H9 (cell line): ENCODE measurements at regions not wholly inside any gene's neighbourhood (a gene's known extent, or its start where the extent isn't known, plus 50 kb on each side); places are given as distances from the start of the nearest gene placed in this dataset.

Experiments
- DNase-seq: peaks from one replicate; pipeline ENCODE4 v3.0.0-alpha.2; 2017
- H2AFZ ChIP-seq: one replicate; pipeline ENCODE4 v1.6.1; 2013; ENCODE audit warnings: mild to moderate bottlenecking, low read length, control low read depth, moderate library complexity
- H2AK5ac ChIP-seq: 2 replicates; pipeline ENCODE4 v1.6.1; 2013; ENCODE audit warnings: low read length, control low read depth, mixed read lengths; ENCODE audit not compliant: insufficient read length
- H2BK120ac ChIP-seq: one replicate; pipeline ENCODE4 v1.6.1; 2013; ENCODE audit warnings: low read depth, mild to moderate bottlenecking, low read length, control low read depth, inconsistent platforms; ENCODE audit not compliant: poor library complexity, severe bottlenecking
- H2BK12ac ChIP-seq: 2 replicates; pipeline ENCODE4 v1.6.1; 2013; ENCODE audit warnings: low read length, control low read depth, mixed read lengths, low read depth; ENCODE audit not compliant: insufficient read length
- H2BK15ac ChIP-seq: 2 replicates; pipeline ENCODE4 v1.6.1; 2013; ENCODE audit warnings: low read depth, low read length, control low read depth
- H2BK20ac ChIP-seq: one replicate; pipeline ENCODE4 v1.6.1; 2013; ENCODE audit warnings: low read depth, mild to moderate bottlenecking, low read length, control low read depth, inconsistent platforms; ENCODE audit not compliant: poor library complexity, severe bottlenecking
- H2BK5ac ChIP-seq: 2 replicates; pipeline ENCODE4 v1.6.1; 2013; ENCODE audit warnings: low read length, control low read depth, mixed read lengths; ENCODE audit not compliant: insufficient read length
- H3K14ac ChIP-seq: 2 replicates; pipeline ENCODE4 v1.6.1; 2013; ENCODE audit warnings: low read length, control low read depth; ENCODE audit not compliant: insufficient read depth
- H3K18ac ChIP-seq: 2 replicates; pipeline ENCODE4 v1.6.1; 2013; ENCODE audit warnings: low read depth, mild to moderate bottlenecking, mixed read lengths, low read length, control low read depth; ENCODE audit not compliant: insufficient read length
- H3K23ac ChIP-seq: 2 replicates; pipeline ENCODE4 v1.6.1; 2013; ENCODE audit warnings: low read length, control low read depth, mixed read lengths, low read depth; ENCODE audit not compliant: insufficient read length
- H3K23me2 ChIP-seq: 2 replicates; pipeline ENCODE4 v1.6.1; 2013; ENCODE audit warnings: low read depth, mild to moderate bottlenecking, mixed read lengths, low read length, control low read depth; ENCODE audit not compliant: insufficient read length, poor library complexity, severe bottlenecking
- H3K27ac ChIP-seq: 2 replicates; pipeline ENCODE4 v1.5.1; 2013; ENCODE audit warnings: low read length, control low read depth, mixed read lengths, low read depth; ENCODE audit not compliant: insufficient read length
- H3K27me3 ChIP-seq: 2 replicates; pipeline ENCODE4 v1.6.1; 2013; ENCODE audit warnings: low read length, control low read depth, inconsistent platforms; ENCODE audit not compliant: insufficient read depth
- H3K4ac ChIP-seq: 2 replicates; pipeline ENCODE4 v1.6.1; 2013; ENCODE audit warnings: low read depth, mild to moderate bottlenecking, control low read depth, inconsistent platforms, low read length, moderate library complexity
- H3K4me1 ChIP-seq: 2 replicates; pipeline ENCODE4 v1.6.1; 2013; ENCODE audit warnings: low read length, control low read depth, inconsistent platforms; ENCODE audit not compliant: insufficient read depth
- H3K4me2 ChIP-seq: 2 replicates; pipeline ENCODE4 v1.6.1; 2013; ENCODE audit warnings: low read length, control low read depth, mixed read lengths; ENCODE audit not compliant: insufficient read length, insufficient read depth
- H3K56ac ChIP-seq: 2 replicates; pipeline ENCODE4 v1.6.1; 2013; ENCODE audit warnings: low read depth, mild to moderate bottlenecking, mixed read lengths, low read length, control low read depth; ENCODE audit not compliant: insufficient read length
- H3K79me1 ChIP-seq: 2 replicates; pipeline ENCODE4 v1.6.1; 2013; ENCODE audit warnings: low read depth, mild to moderate bottlenecking, moderate library complexity, low read length, control low read depth, inconsistent platforms; ENCODE audit not compliant: insufficient read depth, poor library complexity, severe bottlenecking
- H3K79me2 ChIP-seq: 2 replicates; pipeline ENCODE4 v1.6.1; 2013; ENCODE audit warnings: low read length, control low read depth, inconsistent platforms; ENCODE audit not compliant: insufficient read depth
- H3K9ac ChIP-seq: 2 replicates; pipeline ENCODE4 v1.6.1; 2013; ENCODE audit warnings: low read length, control low read depth, mixed read lengths; ENCODE audit not compliant: insufficient read length; ENCODE audit errors: extremely low read depth
- H3K9me3 ChIP-seq: one replicate; pipeline ENCODE4 v1.6.1; 2013; ENCODE audit warnings: low read depth, low read length, inconsistent platforms; ENCODE audit not compliant: control insufficient read depth
- H3T11ph ChIP-seq: one replicate; pipeline ENCODE4 v1.6.1; 2013; ENCODE audit warnings: mild to moderate bottlenecking, low read length, control low read depth, inconsistent platforms
- H4K20me1 ChIP-seq: one replicate; pipeline ENCODE4 v1.6.1; 2013; ENCODE audit not compliant: control insufficient read depth, insufficient read length, insufficient read depth
- H4K5ac ChIP-seq: 2 replicates; pipeline ENCODE4 v1.6.1; 2013; ENCODE audit warnings: low read depth, mild to moderate bottlenecking, mixed read lengths, low read length, control low read depth; ENCODE audit not compliant: insufficient read length
- H4K8ac ChIP-seq: replicated peaks from 2 replicates; pipeline ENCODE4 v1.6.1; 2013; ENCODE audit warnings: low read length, control low read depth, mixed read lengths, low read depth; ENCODE audit not compliant: insufficient read length
- H4K91ac ChIP-seq: 2 replicates; pipeline ENCODE4 v1.6.1; 2013; ENCODE audit warnings: low read depth, mild to moderate bottlenecking, moderate library complexity, mixed read lengths, low read length, control low read depth; ENCODE audit not compliant: insufficient read length
- H3K27ac Mint-ChIP-seq, 3 experiments: 2 replicates in 2 of 3; 3 replicates in 1 of 3; pipeline ENCODE4 v1.8.0; 2020 to 2021; ENCODE audit warnings: mixed read lengths in 3 of 3, mild to moderate bottlenecking in 1 of 3, moderate library complexity in 1 of 3
- H3K27me3 Mint-ChIP-seq: 2 replicates; pipeline ENCODE4 v1.8.0; 2021; ENCODE audit warnings: low read depth, mild to moderate bottlenecking, moderate library complexity, mixed read lengths
- H3K36me3 Mint-ChIP-seq, 3 experiments: 2 replicates in 2 of 3; 3 replicates in 1 of 3; pipeline ENCODE4 v1.8.0; 2020 to 2021; ENCODE audit warnings: low read depth in 3 of 3, mixed read lengths in 3 of 3; ENCODE audit not compliant: insufficient read depth in 1 of 3
- H3K4me1 Mint-ChIP-seq, 2 experiments: 2 replicates each; pipeline ENCODE4 v1.8.0; 2020; ENCODE audit warnings: mixed read lengths in 2 of 2
- H3K4me3 Mint-ChIP-seq, 2 experiments: 2 replicates in 1 of 2; 3 replicates in 1 of 2; pipeline ENCODE4 v1.8.0; 2020 to 2021; ENCODE audit warnings: mild to moderate bottlenecking in 2 of 2, mixed read lengths in 2 of 2, moderate library complexity in 1 of 2
- H3K9me3 Mint-ChIP-seq, 2 experiments: 2 replicates in 1 of 2; 3 replicates in 1 of 2; pipeline ENCODE4 v1.8.0; 2020; ENCODE audit warnings: mild to moderate bottlenecking in 2 of 2, mixed read lengths in 2 of 2, moderate library complexity in 1 of 2
- CTCF ChIP-seq: fragments of 200-600 bp; sonication (generic); conservative IDR thresholded peaks from 3 replicates; pipeline ENCODE4 v1.8.0; 2021; ENCODE audit warnings: antibody characterized with exemption, mild to moderate bottlenecking
- WGBS: extraction: QIAGEN DNeasy Blood & Tissue Kit; methylation state at CpG from one replicate; pipeline ENCODE4 v1.1.7; 2013; ENCODE audit warnings: missing lambda C conversion rate, low lambda C conversion rate, mixed read lengths; ENCODE audit not compliant: insufficient read length; ENCODE audit errors: extremely low coverage; 5-methylcytosine and 5-hydroxymethylcytosine counted together

GRCh38 chrX:137891431-137891830 is 325.5 kb downstream of the ZIC3 start:
- Histone ChIP-seq H3K23me2 (no peaks in the 10 kb centered on the region), H4K5ac (no peak overlapping the region), H4K91ac (no peak overlapping the region), H3K23ac (no peak overlapping the region), H3T11ph (no peak overlapping the region), H3K4ac (no peak overlapping the region), H3K4me1 (peaks cover 7% of the 10 kb centered on the region; the same call in 1 of the 2 replicates), H2BK12ac (no peak overlapping the region), H2BK120ac (no peak overlapping the region), H3K79me2 (no peaks in the 10 kb centered on the region), H4K8ac (no peak overlapping the region), H3K18ac (no peak overlapping the region), H3K27me3 (no peaks in the 10 kb centered on the region), H3K56ac (no peak overlapping the region), H3K9ac (no peak overlapping the region), H2BK5ac (no peak overlapping the region), H3K14ac (no peak overlapping the region), H3K27ac (no peak overlapping the region), H3K9me3 (no peaks in the 10 kb centered on the region), H2BK20ac (no peak overlapping the region), H3K4me2 (no peak overlapping the region), H2AFZ (no peak overlapping the region), H2BK15ac (no peak overlapping the region), H4K20me1 (no peaks in the 10 kb centered on the region), H2AK5ac (no peak overlapping the region), H3K79me1 (no peaks in the 10 kb centered on the region)
- no peak for TF ChIP-seq CTCF
- no peak overlapping the region for H3K4me3 Mint-ChIP-seq
- no peaks in the 10 kb centered on the region for H3K27me3 Mint-ChIP-seq
- no peak overlapping the region for H3K27ac Mint-ChIP-seq
- H3K9me3 Mint-ChIP-seq, result peaks cover 10 to 50% of the 10 kb centered on the region in 2 experiments
- WGBS, result no CpG with 5 or more reads among the region's 3 CpGs
- H3K36me3 Mint-ChIP-seq, result peaks cover 6 to 9% (median 7%) of the 10 kb centered on the region in 3 experiments; a peak in 5 of 7 replicates
- peaks cover 20% of the 10 kb centered on the region in 2 experiments for H3K4me1 Mint-ChIP-seq
- DNase-seq, result no peak
